Muscle layer of duodenum (tissue), 2 donors: ENCODE measurements at regions not wholly inside any gene's neighbourhood (a gene's known extent, or its start where the extent isn't known, plus 50 kb on each side); places are given as distances from the start of the nearest gene placed in this dataset.
A peak's percentile ranks its signal among the peaks of the same experiment; 100 is the strongest.
"Not testable (repeated sequence)": the region's sequence is repeated elsewhere in the genome, so short reads cannot be mapped to it uniquely, and the experiment has no call there.

Experiments used
- H3K27ac ChIP-seq: one replicate; pipeline ENCODE4 v1.7.0; 2013; ENCODE audit warnings: mild to moderate bottlenecking, low read length
- H3K27me3 ChIP-seq: one replicate; pipeline ENCODE4 v1.7.0; 2013; ENCODE audit warnings: low read depth, mild to moderate bottlenecking, control low read depth, low read length
- H3K36me3 ChIP-seq, 2 donors: one replicate each; pipeline ENCODE4 v1.7.0; 2013; ENCODE audit warnings: low read length in 2 of 2, control low read depth in 1 of 2, mild to moderate bottlenecking in 1 of 2; ENCODE audit not compliant: insufficient read depth in 2 of 2, control insufficient read depth in 1 of 2
- H3K4me1 ChIP-seq, 2 donors: one replicate each; pipeline ENCODE4 v1.7.0; 2013; ENCODE audit warnings: low read length in 2 of 2, mild to moderate bottlenecking in 2 of 2, control low read depth in 1 of 2, moderate library complexity in 1 of 2; ENCODE audit not compliant: insufficient read depth in 2 of 2, control insufficient read depth in 1 of 2
- H3K4me3 ChIP-seq, 2 donors: one replicate each; pipeline ENCODE4 v1.7.0; 2013; ENCODE audit warnings: low read length in 2 of 2, low read depth in 1 of 2, mild to moderate bottlenecking in 1 of 2
- H3K9me3 ChIP-seq, 2 donors: one replicate each; pipeline ENCODE4 v1.7.0; 2013; ENCODE audit warnings: low read length in 2 of 2, control low read depth in 1 of 2, mild to moderate bottlenecking in 1 of 2; ENCODE audit not compliant: control insufficient read depth in 1 of 2
- donor health status: healthy.

DNA sequence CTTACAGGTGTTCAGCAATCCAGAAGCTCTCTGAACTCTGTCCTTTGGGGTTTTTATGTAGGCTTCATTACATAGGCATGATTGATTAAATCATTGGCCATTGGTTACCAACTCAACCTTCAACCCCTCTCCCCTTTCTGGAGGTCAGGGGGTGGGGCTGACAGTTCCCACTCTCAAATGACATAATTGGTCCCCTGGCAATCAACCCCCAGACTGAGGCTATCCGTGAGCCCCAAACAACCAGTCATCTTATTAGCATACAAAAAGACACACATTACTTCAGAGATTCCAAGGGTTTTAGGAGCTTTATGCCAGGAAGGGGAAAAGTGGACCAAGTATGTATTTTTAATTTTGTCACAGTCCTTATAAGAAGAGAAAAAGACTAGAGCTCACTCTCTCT is 92.1 kb downstream of the ZNF467 start:
- no peaks in the 10 kb centered on the region for H3K9me3 ChIP-seq
- H3K36me3 ChIP-seq, result no peaks in the 10 kb centered on the region
- H3K27ac ChIP-seq, result no peak overlapping the region
- no peak overlapping the region for H3K4me3 ChIP-seq
- peaks cover 0 to 6% of the 10 kb centered on the region in 2 donors for H3K4me1 ChIP-seq
- H3K27me3 ChIP-seq, result no peaks in the 10 kb centered on the region

GRCh38 chr7:149680331-149681025 is 92.9 kb downstream of the ZNF467 start:
- H3K27me3 ChIP-seq, result no peaks in the 10 kb centered on the region
- no peak overlapping the region for H3K4me3 ChIP-seq
- H3K27ac ChIP-seq, result no peak overlapping the region
- H3K9me3 ChIP-seq, result no peaks in the 10 kb centered on the region
- H3K4me1 ChIP-seq, result peaks cover 0 to 3% of the 10 kb centered on the region in 2 donors
- H3K36me3 ChIP-seq, result no peaks in the 10 kb centered on the region

- H3K4me3 ChIP-seq, H3K36me3 ChIP-seq, H3K9me3 ChIP-seq, H3K27ac ChIP-seq, H3K27me3 ChIP-seq, H3K4me1 ChIP-seq: not testable (repeated sequence)
These were observed 98.5 kb downstream of the ZNF467 start for GRCh38 chr7:149674728-149675385.

DNA sequence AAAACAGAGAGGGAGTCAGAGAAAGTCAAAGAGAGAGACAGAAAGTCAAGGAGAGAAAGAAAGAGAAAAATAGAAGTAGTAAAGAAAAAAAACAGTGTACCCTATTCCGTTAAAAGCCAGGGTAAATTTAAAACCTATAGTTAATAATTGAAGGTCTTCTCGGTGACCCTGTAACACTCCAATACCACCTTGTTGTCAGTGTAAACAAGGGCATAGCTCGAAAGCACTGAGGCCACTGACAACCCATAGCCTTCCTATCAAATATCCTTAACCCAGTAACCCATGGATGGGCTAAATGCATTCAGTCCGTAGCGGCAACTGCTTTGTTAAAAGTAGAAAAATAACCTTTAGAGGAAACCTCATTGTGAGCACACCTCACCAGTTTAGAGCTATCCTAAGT is 100.4 kb downstream of the ZNF467 start:
- peaks cover 0 to 7% of the 10 kb centered on the region in 2 donors for H3K4me1 ChIP-seq
- H3K27ac ChIP-seq, result no peak overlapping the region
- no peaks in the 10 kb centered on the region for H3K36me3 ChIP-seq
- no peak overlapping the region for H3K4me3 ChIP-seq
- no peaks in the 10 kb centered on the region for H3K27me3 ChIP-seq
- no peaks in the 10 kb centered on the region for H3K9me3 ChIP-seq

GRCh38 chr7:149670288-149670687 is 103.1 kb downstream of the ZNF467 start:
- no peak overlapping the region for H3K27ac ChIP-seq
- peaks cover 0 to 7% of the 10 kb centered on the region in 2 donors for H3K4me1 ChIP-seq
- no peaks in the 10 kb centered on the region for H3K36me3 ChIP-seq
- H3K9me3 ChIP-seq, result no peaks in the 10 kb centered on the region
- no peaks in the 10 kb centered on the region for H3K27me3 ChIP-seq
- peak overlapping the region in 1 of 2 donors; percentile 24 for H3K4me3 ChIP-seq

DNA sequence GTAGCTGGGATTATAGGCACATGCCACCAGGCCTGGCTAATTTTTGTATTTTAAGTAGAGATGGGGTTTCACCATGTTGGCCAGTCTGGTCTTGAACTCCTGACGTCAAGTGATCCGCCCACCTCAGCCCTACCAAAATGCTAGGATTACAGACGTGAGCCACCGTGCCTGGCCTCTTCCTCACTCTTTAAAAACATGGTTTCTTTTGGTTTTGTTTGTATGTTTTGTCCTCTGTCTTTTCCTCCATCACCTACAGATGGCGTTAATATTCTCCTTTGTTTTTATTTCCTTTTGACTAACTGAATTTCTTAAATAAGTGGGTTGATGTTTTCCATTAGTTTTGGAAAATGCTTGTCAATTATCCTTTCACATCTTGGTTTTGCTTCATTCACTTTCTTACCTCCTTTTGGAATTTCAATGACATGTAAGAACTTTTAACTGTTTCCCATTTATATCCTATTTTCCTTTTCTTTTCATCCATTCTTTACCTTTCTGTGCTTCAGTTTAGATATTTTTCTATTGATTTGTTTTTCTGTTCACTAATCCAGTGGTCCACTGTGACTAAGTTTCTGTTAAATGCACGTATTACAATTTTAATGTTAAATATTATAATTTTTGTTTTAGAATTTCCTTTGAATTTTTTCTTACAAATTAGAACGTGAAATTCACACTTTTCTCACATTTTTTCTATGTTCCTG is 104.1 kb downstream of the ZNF467 start:
- peaks cover 0 to 7% of the 10 kb centered on the region in 2 donors for H3K4me1 ChIP-seq
- H3K36me3 ChIP-seq, result no peaks in the 10 kb centered on the region
- H3K27me3 ChIP-seq, result no peaks in the 10 kb centered on the region
- no peaks in the 10 kb centered on the region for H3K9me3 ChIP-seq
- no peak overlapping the region for H3K27ac ChIP-seq
- no peak overlapping the region for H3K4me3 ChIP-seq

DNA sequence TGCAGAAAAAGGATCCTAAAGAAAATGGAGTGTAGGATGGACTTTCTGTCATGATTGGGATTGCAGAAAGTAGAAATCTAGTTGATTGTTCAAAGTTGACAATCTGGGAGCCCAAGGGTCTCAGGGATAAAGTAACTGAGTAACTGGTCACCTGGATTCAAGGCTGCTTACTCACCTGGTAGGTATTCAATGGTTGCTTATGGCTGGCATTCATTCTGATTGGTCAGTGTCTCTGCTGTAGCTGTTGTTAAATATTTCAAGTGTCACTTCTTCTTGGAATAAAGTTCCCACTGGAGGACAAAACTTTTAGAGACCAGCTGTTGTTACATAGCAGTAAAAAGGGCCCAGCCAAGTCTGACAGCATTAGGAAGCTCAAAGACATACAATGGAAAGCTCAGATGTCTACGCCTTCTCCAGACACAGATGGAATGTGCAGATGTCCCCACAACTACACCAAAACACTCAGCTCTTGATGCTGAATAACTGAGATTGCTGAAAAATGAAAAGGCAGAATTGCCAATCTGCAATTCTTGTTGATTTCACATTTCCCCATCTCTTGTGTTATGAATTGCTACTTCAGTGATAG is 106.9 kb downstream of the ZNF467 start:
- Histone ChIP-seq H3K9me3 (no peaks in the 10 kb centered on the region), H3K4me3 (no peak overlapping the region), H3K27me3 (no peaks in the 10 kb centered on the region), H3K4me1 (peaks cover 0 to 7% of the 10 kb centered on the region in 2 donors), H3K36me3 (no peaks in the 10 kb centered on the region), H3K27ac (no peak overlapping the region)

GRCh38 chr7:149665618-149666017 is 107.8 kb downstream of the ZNF467 start:
- not testable (repeated sequence) for H3K4me3 ChIP-seq, H3K36me3 ChIP-seq, H3K27ac ChIP-seq, H3K4me1 ChIP-seq, H3K9me3 ChIP-seq, H3K27me3 ChIP-seq

GRCh38 chr7:149664666-149665065 is 108.7 kb downstream of the ZNF467 start:
- Histone ChIP-seq H3K27me3 (no peaks in the 10 kb centered on the region), H3K4me3 (no peak overlapping the region), H3K36me3 (no peaks in the 10 kb centered on the region), H3K4me1 (no peaks in the 10 kb centered on the region), H3K9me3 (no peaks in the 10 kb centered on the region), H3K27ac (no peak overlapping the region)

- Histone ChIP-seq H3K27ac (no peak overlapping the region), H3K27me3 (no peaks in the 10 kb centered on the region), H3K4me3 (no peak overlapping the region), H3K9me3 (no peaks in the 10 kb centered on the region), H3K36me3 (no peaks in the 10 kb centered on the region), H3K4me1 (no peaks in the 10 kb centered on the region)
These were observed 109.2 kb downstream of the ZNF467 start for GRCh38 chr7:149664176-149664575.

GRCh38 chr7:149662591-149663095 is 110.7 kb downstream of the ZNF467 start:
- Histone ChIP-seq H3K27ac (no peak overlapping the region), H3K9me3 (no peaks in the 10 kb centered on the region), H3K4me1 (no peaks in the 10 kb centered on the region), H3K36me3 (no peaks in the 10 kb centered on the region), H3K4me3 (no peak overlapping the region), H3K27me3 (no peaks in the 10 kb centered on the region)
